ENCODE measurements at regions not wholly inside any gene's neighbourhood (a gene's known extent, or its start where the extent isn't known, plus 50 kb on each side); places are given as distances from the start of the nearest gene placed in this dataset.

DNA sequence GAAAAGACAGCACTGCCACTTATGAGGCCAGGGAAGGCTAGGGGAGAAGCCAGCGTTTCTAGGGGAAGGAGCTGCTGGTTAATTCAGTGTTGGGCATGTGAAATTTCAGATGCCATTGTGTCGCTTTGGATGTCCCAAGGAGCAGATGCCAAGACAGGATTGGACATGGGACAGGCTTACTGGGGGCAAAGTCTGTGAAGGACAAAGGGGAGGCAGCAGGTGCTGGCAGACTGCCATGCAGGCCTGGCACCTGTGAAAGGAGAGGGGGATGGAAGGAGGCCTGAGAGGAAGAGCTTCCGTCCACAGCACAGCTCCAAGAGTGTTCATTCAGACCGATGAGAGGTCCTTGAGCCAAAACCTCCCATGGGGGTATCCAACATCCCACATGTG is 255.5 kb upstream of the RPL38 start:
- H3K9ac ChIP-seq (ENCODE audit: low read length), result no peak overlapping the region
- TF ChIP-seq EZH2 (optimal IDR thresholded peaks at IDR 0.05; ENCODE audit: low read depth, low read length), result no peak
- no peak for TF ChIP-seq EZH2phosphoT487 (IDR thresholded peaks at IDR 0.05; ENCODE audit: low read length)
- TF ChIP-seq, protein P1, sequence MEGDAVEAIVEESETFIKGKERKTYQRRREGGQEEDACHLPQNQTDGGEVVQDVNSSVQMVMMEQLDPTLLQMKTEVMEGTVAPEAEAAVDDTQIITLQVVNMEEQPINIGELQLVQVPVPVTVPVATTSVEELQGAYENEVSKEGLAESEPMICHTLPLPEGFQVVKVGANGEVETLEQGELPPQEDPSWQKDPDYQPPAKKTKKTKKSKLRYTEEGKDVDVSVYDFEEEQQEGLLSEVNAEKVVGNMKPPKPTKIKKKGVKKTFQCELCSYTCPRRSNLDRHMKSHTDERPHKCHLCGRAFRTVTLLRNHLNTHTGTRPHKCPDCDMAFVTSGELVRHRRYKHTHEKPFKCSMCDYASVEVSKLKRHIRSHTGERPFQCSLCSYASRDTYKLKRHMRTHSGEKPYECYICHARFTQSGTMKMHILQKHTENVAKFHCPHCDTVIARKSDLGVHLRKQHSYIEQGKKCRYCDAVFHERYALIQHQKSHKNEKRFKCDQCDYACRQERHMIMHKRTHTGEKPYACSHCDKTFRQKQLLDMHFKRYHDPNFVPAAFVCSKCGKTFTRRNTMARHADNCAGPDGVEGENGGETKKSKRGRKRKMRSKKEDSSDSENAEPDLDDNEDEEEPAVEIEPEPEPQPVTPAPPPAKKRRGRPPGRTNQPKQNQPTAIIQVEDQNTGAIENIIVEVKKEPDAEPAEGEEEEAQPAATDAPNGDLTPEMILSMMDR (IDR thresholded peaks at IDR 0.05; ENCODE audit: low read length), result no peak
- no peak overlapping the region for H3K4me2 ChIP-seq (ENCODE audit: low read depth, low read length)
- no peaks in the 10 kb centered on the region for H3K79me2 ChIP-seq (ENCODE audit: low read length)
- no peak overlapping the region for H3K4me3 ChIP-seq (ENCODE audit: low read length)
- H3K27me3 ChIP-seq (replicated peaks; ENCODE audit: insufficient read depth, low read length), result peaks cover 71% of the 10 kb centered on the region
- DNase-seq, result no peak
- H2AFZ ChIP-seq (ENCODE audit: low read length), result no peak overlapping the region
- no peaks in the 10 kb centered on the region for H3K36me3 ChIP-seq (replicated peaks; ENCODE audit: insufficient read depth, low read length)
- no peaks in the 10 kb centered on the region for H3K9me3 ChIP-seq (replicated peaks; ENCODE audit: insufficient read depth, low read length)
- no peak overlapping the region for H3K27ac ChIP-seq (ENCODE audit: low read length)
- H3F3A ChIP-seq (ENCODE audit: insufficient read depth, low read length), result no peaks in the 10 kb centered on the region
- H4K20me1 ChIP-seq (ENCODE audit: insufficient read depth, low read length), result no peaks in the 10 kb centered on the region
- H3K4me1 ChIP-seq (ENCODE audit: low read length), result no peaks in the 10 kb centered on the region
- no peaks in the 10 kb centered on the region for H3K9me2 ChIP-seq (replicated peaks; ENCODE audit: insufficient read depth, low read length)

DNA sequence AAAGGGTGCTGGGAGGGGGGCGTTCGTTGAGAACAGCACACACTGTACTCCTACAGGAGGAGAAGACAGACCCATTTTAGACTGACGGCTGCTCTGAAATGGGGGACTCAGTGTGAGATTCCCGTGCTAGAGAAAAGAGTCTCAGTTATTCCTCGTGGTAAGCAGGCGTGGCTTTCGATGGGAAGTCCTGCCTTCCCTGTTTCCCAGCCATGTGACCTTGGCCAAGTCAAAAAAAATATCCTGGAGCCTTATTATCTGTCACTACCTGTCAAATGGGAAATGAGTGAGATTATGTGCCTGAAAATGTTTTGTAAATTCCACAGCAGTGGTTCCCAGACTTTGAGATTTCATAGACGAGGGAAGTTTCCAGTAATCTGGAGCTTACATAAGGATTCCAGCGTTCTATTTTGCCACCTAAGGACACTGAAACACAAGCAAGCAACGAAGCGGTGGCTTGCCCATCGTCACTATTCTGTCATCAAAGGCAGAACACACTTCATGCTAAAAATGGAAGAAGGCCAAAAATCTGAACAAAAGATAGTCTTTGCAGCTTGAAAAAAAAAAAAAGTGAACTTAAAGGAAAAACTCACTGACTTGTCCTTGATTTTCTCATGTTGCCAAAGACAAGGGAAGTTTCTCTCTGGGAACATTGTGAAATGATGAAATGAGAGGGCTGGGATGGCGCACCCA is 253.4 kb upstream of the RPL38 start:
- Histone ChIP-seq H3K27ac (ENCODE audit: low read length) (no peak overlapping the region), H3K79me2 (ENCODE audit: low read length) (no peaks in the 10 kb centered on the region), H3K36me3 (replicated peaks; ENCODE audit: insufficient read depth, low read length) (no peaks in the 10 kb centered on the region), H3K27me3 (replicated peaks; ENCODE audit: insufficient read depth, low read length) (peaks cover 72% of the 10 kb centered on the region), H3K9ac (ENCODE audit: low read length) (no peak overlapping the region), H3F3A (ENCODE audit: insufficient read depth, low read length) (no peaks in the 10 kb centered on the region), H3K9me2 (replicated peaks; ENCODE audit: insufficient read depth, low read length) (no peaks in the 10 kb centered on the region), H2AFZ (ENCODE audit: low read length) (no peak overlapping the region), H4K20me1 (ENCODE audit: insufficient read depth, low read length) (no peaks in the 10 kb centered on the region), H3K4me3 (ENCODE audit: low read length) (no peak overlapping the region), H3K4me1 (ENCODE audit: low read length) (no peaks in the 10 kb centered on the region), H3K9me3 (replicated peaks; ENCODE audit: insufficient read depth, low read length) (no peaks in the 10 kb centered on the region), H3K4me2 (ENCODE audit: low read depth, low read length) (no peak overlapping the region)
- no peak for DNase-seq
- TF ChIP-seq, protein P1 (IDR thresholded peaks at IDR 0.05; ENCODE audit: low read length), result no peak
- TF ChIP-seq EZH2 (optimal IDR thresholded peaks at IDR 0.05; ENCODE audit: low read depth, low read length) (no peak), EZH2phosphoT487 (IDR thresholded peaks at IDR 0.05; ENCODE audit: low read length) (no peak)

DNA sequence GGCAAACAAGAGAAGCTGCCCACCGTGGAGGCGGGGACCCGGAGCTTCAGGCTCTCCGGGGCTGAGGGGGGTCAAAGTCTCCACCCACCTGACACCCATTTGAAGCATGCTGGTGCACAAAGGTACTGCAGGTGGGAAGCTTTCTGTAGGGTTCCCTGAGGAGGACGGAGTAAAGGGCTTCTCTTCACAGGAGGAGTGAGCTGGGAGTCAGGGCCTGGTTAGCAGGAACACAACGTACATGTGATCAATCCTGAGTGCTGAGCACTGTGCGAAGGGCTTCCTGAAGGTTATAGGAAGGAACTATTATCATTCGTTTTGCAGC is 252.9 kb upstream of the RPL38 start:
- H4K20me1 ChIP-seq (ENCODE audit: insufficient read depth, low read length), result no peaks in the 10 kb centered on the region
- no peak overlapping the region for H3K9ac ChIP-seq (ENCODE audit: low read length)
- no peak overlapping the region for H2AFZ ChIP-seq (ENCODE audit: low read length)
- no peak overlapping the region for H3K27ac ChIP-seq (ENCODE audit: low read length)
- peaks cover 69% of the 10 kb centered on the region for H3K27me3 ChIP-seq (replicated peaks; ENCODE audit: insufficient read depth, low read length)
- H3K36me3 ChIP-seq (replicated peaks; ENCODE audit: insufficient read depth, low read length), result no peaks in the 10 kb centered on the region
- TF ChIP-seq EZH2 (optimal IDR thresholded peaks at IDR 0.05; ENCODE audit: low read depth, low read length), result no peak
- TF ChIP-seq, protein P1 (IDR thresholded peaks at IDR 0.05; ENCODE audit: low read length), result no peak
- no peak for TF ChIP-seq EZH2phosphoT487 (IDR thresholded peaks at IDR 0.05; ENCODE audit: low read length)
- DNase-seq, result no peak
- H3F3A ChIP-seq (ENCODE audit: insufficient read depth, low read length), result no peaks in the 10 kb centered on the region
- no peak overlapping the region for H3K4me3 ChIP-seq (ENCODE audit: low read length)
- H3K9me3 ChIP-seq (replicated peaks; ENCODE audit: insufficient read depth, low read length), result no peaks in the 10 kb centered on the region
- H3K9me2 ChIP-seq (replicated peaks; ENCODE audit: insufficient read depth, low read length), result no peaks in the 10 kb centered on the region
- no peak overlapping the region for H3K4me2 ChIP-seq (ENCODE audit: low read depth, low read length)
- H3K4me1 ChIP-seq (ENCODE audit: low read length), result no peaks in the 10 kb centered on the region
- H3K79me2 ChIP-seq (ENCODE audit: low read length), result no peaks in the 10 kb centered on the region

All from MM.1S (cell line).